SU-DHL-6 (cell line): ENCODE measurements at regions not wholly inside any gene's neighbourhood (a gene's known extent, or its start where the extent isn't known, plus 50 kb on each side); places are given as distances from the start of the nearest gene placed in this dataset.

Experiments
- H2AFZ ChIP-seq: fragments of 200-600 bp; sonication (generic); 2 replicates; pipeline ENCODE4 v1.6.1; 2014; ENCODE audit warnings: low read depth, mild to moderate bottlenecking, moderate library complexity, mixed read lengths, antibody characterized with exemption, low read length; ENCODE audit not compliant: severe bottlenecking
- H3F3A ChIP-seq: fragments of 200-600 bp; shearing (Covaris generic); 2 replicates; pipeline ENCODE4 v1.6.0; 2016; ENCODE audit warnings: antibody characterized with exemption, mild to moderate bottlenecking; ENCODE audit not compliant: insufficient read depth
- H3K27ac ChIP-seq: fragments of 200-600 bp; sonication (generic); 2 replicates; pipeline ENCODE4 v1.5.1; 2016; ENCODE audit warnings: low read depth, mild to moderate bottlenecking, low read length, moderate library complexity, mixed read lengths
- H3K27me3 ChIP-seq: fragments of 200-600 bp; sonication (generic), shearing (Covaris generic); 2 replicates; pipeline ENCODE4 v1.6.0; 2014; ENCODE audit warnings: mild to moderate bottlenecking, low read length
- H3K36me3 ChIP-seq: fragments of 200-600 bp; sonication (generic); 2 replicates; pipeline ENCODE4 v1.6.1; 2014; ENCODE audit warnings: mild to moderate bottlenecking, low read length, mixed read lengths
- H3K4me2 ChIP-seq: fragments of 300-600, 200-600 bp; shearing (Covaris generic), sonication (generic); 2 replicates; pipeline ENCODE4 v1.6.0; 2014; ENCODE audit warnings: low read length, low read depth, mild to moderate bottlenecking; ENCODE audit not compliant: poor library complexity, severe bottlenecking
- H3K4me3 ChIP-seq: fragments of 200-600 bp; sonication (generic); 2 replicates; pipeline ENCODE4 v1.5.1; 2014; ENCODE audit warnings: antibody characterized with exemption, low read length, mild to moderate bottlenecking, mixed read lengths; ENCODE audit not compliant: insufficient read depth, poor library complexity, severe bottlenecking
- H3K79me2 ChIP-seq: fragments of 200-600 bp; sonication (generic); 2 replicates; pipeline ENCODE4 v1.6.1; 2014; ENCODE audit warnings: mild to moderate bottlenecking, low read length, moderate library complexity; ENCODE audit not compliant: insufficient read depth
- H3K9ac ChIP-seq: fragments of 200-600 bp; sonication (generic); 2 replicates; pipeline ENCODE4 v1.7.0; 2014; ENCODE audit warnings: mild to moderate bottlenecking, low read length
- H3K9me2 ChIP-seq: fragments of 200-600 bp; sonication (generic); replicated peaks from 2 replicates; pipeline ENCODE4 v1.6.1; 2014; ENCODE audit warnings: low read length; ENCODE audit not compliant: insufficient read depth
- H3K9me3 ChIP-seq: fragments of 200-600 bp; sonication (generic); 2 replicates; pipeline ENCODE4 v1.6.1; 2014; ENCODE audit warnings: low read length, mixed read lengths; ENCODE audit not compliant: insufficient read depth
- H4K20me1 ChIP-seq: fragments of 200-600 bp; sonication (generic); 2 replicates; pipeline ENCODE4 v1.6.1; 2014; ENCODE audit warnings: low read depth, mild to moderate bottlenecking, antibody characterized with exemption, low read length, moderate library complexity, mixed read lengths
- CTCF ChIP-seq: fragments of 200-600 bp; sonication (generic); IDR thresholded peaks from one replicate; pipeline ENCODE4 v1.5.1; 2017; ENCODE audit warnings: antibody characterized with exemption, mild to moderate bottlenecking, low read length, moderate library complexity; ENCODE audit not compliant: insufficient read depth, poor library complexity, severe bottlenecking
- EZH2phosphoT487 ChIP-seq: fragments of 200-600 bp; sonication (generic), shearing (Covaris generic); conservative IDR thresholded peaks from 2 replicates; pipeline ENCODE4 v1.6.1; 2018; ENCODE audit warnings: mild to moderate bottlenecking, antibody characterized with exemption, low read length, moderate library complexity, mixed read lengths

GRCh38 chr6:86276056-86276455 is 633.4 kb upstream of the SYNCRIP start:
- Histone ChIP-seq H3K27ac (no peak overlapping the region), H3K4me2 (no peak overlapping the region), H3K36me3 (no peaks in the 10 kb centered on the region), H3K79me2 (no peaks in the 10 kb centered on the region), H3K27me3 (no peaks in the 10 kb centered on the region), H3F3A (no peaks in the 10 kb centered on the region), H3K4me3 (no peak overlapping the region), H4K20me1 (no peaks in the 10 kb centered on the region), H2AFZ (no peak overlapping the region), H3K9me3 (no peaks in the 10 kb centered on the region), H3K9me2 (no peaks in the 10 kb centered on the region), H3K9ac (no peak overlapping the region)
- TF ChIP-seq CTCF (no peak), EZH2phosphoT487 (no peak)

- Histone ChIP-seq H3K27ac (no peak overlapping the region), H3K9me2 (no peaks in the 10 kb centered on the region), H3K9ac (no peak overlapping the region), H4K20me1 (no peaks in the 10 kb centered on the region), H3K4me3 (no peak overlapping the region), H3K27me3 (no peaks in the 10 kb centered on the region), H3K79me2 (no peaks in the 10 kb centered on the region), H3F3A (no peaks in the 10 kb centered on the region), H3K9me3 (no peaks in the 10 kb centered on the region), H2AFZ (no peak overlapping the region), H3K4me2 (no peak overlapping the region), H3K36me3 (no peaks in the 10 kb centered on the region)
- no peak for TF ChIP-seq CTCF
- TF ChIP-seq EZH2phosphoT487: no peak
These were observed 631.2 kb upstream of the SYNCRIP start for GRCh38 chr6:86273936-86274335.

GRCh38 chr6:86256615-86257187 is 614.0 kb upstream of the SYNCRIP start:
- no peaks in the 10 kb centered on the region for H3K9me3 ChIP-seq
- H3K27ac ChIP-seq: no peak overlapping the region
- H3K4me3 ChIP-seq: no peak overlapping the region
- no peaks in the 10 kb centered on the region for H3F3A ChIP-seq
- H3K9ac ChIP-seq: no peak overlapping the region
- H3K27me3 ChIP-seq: no peaks in the 10 kb centered on the region
- H2AFZ ChIP-seq: no peak overlapping the region
- H3K9me2 ChIP-seq: no peaks in the 10 kb centered on the region
- H3K4me2 ChIP-seq: no peak overlapping the region
- no peaks in the 10 kb centered on the region for H4K20me1 ChIP-seq
- TF ChIP-seq EZH2phosphoT487 (no peak), CTCF (no peak)
- H3K79me2 ChIP-seq: no peaks in the 10 kb centered on the region
- H3K36me3 ChIP-seq: no peaks in the 10 kb centered on the region
